ENCODE measurements at regions not wholly inside any gene's neighbourhood (a gene's known extent, or its start where the extent isn't known, plus 50 kb on each side); places are given as distances from the start of the nearest gene placed in this dataset.

GRCh38 chrX:82081027-82081426, 879.1 kb downstream of the SH3BGRL start:
- Histone ChIP-seq H3K9me2 (ENCODE audit: insufficient read depth, low read length) (no peaks in the 10 kb centered on the region), H3K27ac (ENCODE audit: low read length) (no peak overlapping the region), H3K79me2 (replicated peaks; ENCODE audit: insufficient read depth, low read length) (no peaks in the 10 kb centered on the region), H4K20me1 (ENCODE audit: insufficient read depth) (no peaks in the 10 kb centered on the region), H3K4me2 (ENCODE audit: low read length) (no peak overlapping the region), H3K9ac (ENCODE audit: low read length) (no peak overlapping the region), H2AFZ (ENCODE audit: low read depth, low read length) (no peak overlapping the region), H3F3A (ENCODE audit: insufficient read depth, low read length, poor library complexity, severe bottlenecking) (no peaks in the 10 kb centered on the region), H3K27me3 (ENCODE audit: insufficient read depth, low read depth, low read length) (no peaks in the 10 kb centered on the region), H3K9me3 (ENCODE audit: low read length) (no peaks in the 10 kb centered on the region), H3K36me3 (ENCODE audit: insufficient read depth, low read length) (no peaks in the 10 kb centered on the region), H3K4me3 (ENCODE audit: low read length) (no peak overlapping the region)
- TF ChIP-seq REST (IDR thresholded peaks at IDR 0.05; ENCODE audit: borderline replicate concordance) (no peak), POLR2AphosphoS5 (IDR thresholded peaks at IDR 0.05) (no peak)

GRCh38 chrX:82087699-82088098, 885.8 kb downstream of the SH3BGRL start:
- Histone ChIP-seq H3K9me2 (ENCODE audit: insufficient read depth, low read length) (no peaks in the 10 kb centered on the region), H3K27ac (ENCODE audit: low read length) (no peak overlapping the region), H3F3A (ENCODE audit: insufficient read depth, low read length, poor library complexity, severe bottlenecking) (no peaks in the 10 kb centered on the region), H3K27me3 (ENCODE audit: insufficient read depth, low read depth, low read length) (no peaks in the 10 kb centered on the region), H3K4me2 (ENCODE audit: low read length) (no peak overlapping the region), H3K4me3 (ENCODE audit: low read length) (no peak overlapping the region), H4K20me1 (ENCODE audit: insufficient read depth) (no peaks in the 10 kb centered on the region), H3K9me3 (ENCODE audit: low read length) (no peaks in the 10 kb centered on the region), H3K9ac (ENCODE audit: low read length) (no peak overlapping the region), H3K79me2 (replicated peaks; ENCODE audit: insufficient read depth, low read length) (no peaks in the 10 kb centered on the region), H2AFZ (ENCODE audit: low read depth, low read length) (no peak overlapping the region), H3K36me3 (ENCODE audit: insufficient read depth, low read length) (no peaks in the 10 kb centered on the region)
- no peak for TF ChIP-seq SMC3 (conservative IDR thresholded peaks at IDR 0.05; ENCODE audit: poor library complexity)
- TF ChIP-seq EP300 (conservative IDR thresholded peaks at IDR 0.05; ENCODE audit: poor library complexity, severe bottlenecking), result no peak
- no peak for TF ChIP-seq MXI1 (conservative IDR thresholded peaks at IDR 0.05; ENCODE audit: poor library complexity, severe bottlenecking)
- no peak for TF ChIP-seq CTCF (IDR thresholded peaks at IDR 0.05; ENCODE audit: poor library complexity, severe bottlenecking)
- TF ChIP-seq EZH2 (IDR thresholded peaks at IDR 0.05; ENCODE audit: borderline replicate concordance, insufficient read depth, low read length, poor library complexity, severe bottlenecking), result no peak
- TF ChIP-seq REST (IDR thresholded peaks at IDR 0.05; ENCODE audit: borderline replicate concordance), result no peak
- TF ChIP-seq POLR2AphosphoS5 (IDR thresholded peaks at IDR 0.05), result no peak
